ENCODE measurements at regions not wholly inside any gene's neighbourhood (a gene's known extent, or its start where the extent isn't known, plus 50 kb on each side); places are given as distances from the start of the nearest gene placed in this dataset.

DNA sequence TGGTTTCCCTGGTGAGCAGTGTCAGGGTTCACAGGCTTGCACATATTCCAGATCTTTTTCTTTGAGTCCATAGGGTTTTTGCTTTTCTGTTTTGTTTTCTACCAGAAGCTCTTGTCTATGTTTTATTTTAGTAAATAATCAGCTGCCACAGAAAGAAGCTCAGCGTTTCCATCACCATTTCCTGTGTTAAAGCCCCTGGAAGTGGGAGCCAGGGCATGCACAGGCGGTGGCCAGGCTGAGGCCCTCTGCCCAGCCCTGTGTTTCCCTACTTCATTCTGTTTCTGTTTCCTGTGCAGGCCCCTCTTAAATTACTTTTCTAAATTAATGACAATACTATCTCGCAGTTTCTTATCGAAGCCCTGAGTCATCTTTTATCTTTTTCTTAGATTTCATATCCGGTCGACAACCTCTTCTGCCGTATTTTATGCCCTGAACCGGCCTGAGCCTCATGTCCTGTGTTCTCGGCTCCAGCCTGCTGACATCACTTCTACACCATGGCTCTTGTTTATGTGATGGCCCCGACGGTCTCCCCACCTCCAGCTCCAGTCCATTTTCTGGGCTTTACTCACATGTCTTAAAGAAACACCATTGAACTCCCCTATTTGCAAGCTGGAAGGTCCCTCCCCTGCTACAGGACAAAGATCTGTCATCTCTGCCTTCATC, 442.2 kb downstream of the TCERG1L start:
- no peak for DNase-seq (ENCODE audit: low read depth)

GRCh38 chr10:130871406-130871805, 440.1 kb downstream of the TCERG1L start:
- DNase-seq (ENCODE audit: low read depth): no peak

DNA sequence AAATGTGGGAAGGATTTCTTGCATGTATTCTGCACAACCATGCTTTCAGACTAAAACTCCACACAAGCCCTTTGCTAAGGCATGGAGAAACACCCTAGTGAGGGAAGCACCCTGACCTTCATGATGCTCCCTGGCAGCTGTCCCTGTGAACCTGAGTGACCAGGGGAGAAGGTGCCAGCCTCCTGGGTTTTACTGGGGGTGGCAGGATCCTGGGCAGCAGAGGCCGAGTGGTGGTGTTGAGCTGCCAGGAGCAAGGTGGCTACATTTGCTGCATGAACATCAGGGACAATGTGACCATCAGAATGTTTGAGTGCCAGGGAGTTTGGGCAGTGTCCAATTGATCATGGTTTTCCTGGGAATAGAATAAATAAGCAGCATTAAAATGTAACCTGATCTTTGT, 437.9 kb downstream of the TCERG1L start:
- no peak for DNase-seq (ENCODE audit: low read depth)

DNA sequence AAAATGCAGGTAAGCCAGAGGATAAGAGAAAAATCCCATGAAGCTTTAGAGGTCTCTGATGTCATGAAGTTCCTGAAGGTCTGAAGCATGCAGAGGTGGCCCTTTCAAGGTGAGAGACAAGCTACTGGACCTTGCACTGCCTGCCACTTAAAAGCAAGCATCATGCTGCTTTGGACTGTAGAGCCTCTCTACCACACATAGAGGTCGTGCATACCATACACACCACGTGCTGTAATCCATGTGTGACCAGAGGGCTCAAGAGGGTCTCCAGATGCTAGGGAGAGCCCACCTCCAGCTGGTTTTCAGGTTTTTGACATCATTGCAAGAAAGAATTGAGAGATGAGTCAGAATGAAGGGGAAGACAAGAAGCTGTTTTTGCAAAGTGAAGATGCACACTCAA, 436.4 kb downstream of the TCERG1L start:
- no peak for DNase-seq (ENCODE audit: low read depth)

- DNase-seq (ENCODE audit: low read depth): no peak
Measured at GRCh38 chr10:130875897-130876472, 435.5 kb downstream of the TCERG1L start.

GRCh38 chr10:130877126-130877525, 434.4 kb downstream of the TCERG1L start:
- DNase-seq (ENCODE audit: low read depth): no peak

- DNase-seq (ENCODE audit: low read depth): no peak
Measured at GRCh38 chr10:130878131-130878530, 433.4 kb downstream of the TCERG1L start.

- DNase-seq (ENCODE audit: low read depth): no peak
Measured at GRCh38 chr10:130882906-130883305, 428.6 kb downstream of the TCERG1L start.

DNA sequence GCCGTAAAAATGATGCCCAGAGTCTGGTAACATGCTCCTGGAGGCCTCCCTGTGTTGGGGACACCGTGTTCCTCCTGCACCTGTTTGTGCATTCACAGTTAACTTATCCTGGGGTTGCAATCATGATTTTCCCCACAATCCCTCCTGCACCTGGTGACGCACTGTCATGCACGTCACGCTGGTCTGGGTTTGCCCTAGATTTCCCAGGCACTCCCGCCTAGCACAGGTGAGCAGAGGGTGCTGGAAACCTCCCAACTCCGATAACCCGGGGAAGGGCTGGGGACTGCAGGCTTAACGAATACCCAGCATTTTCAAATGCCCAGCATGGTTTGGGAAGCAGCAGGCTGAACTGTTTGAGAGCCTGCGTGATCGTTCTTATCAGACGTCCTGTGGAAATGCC, 427.1 kb downstream of the TCERG1L start:
- DNase-seq (ENCODE audit: low read depth): no peak

- DNase-seq (ENCODE audit: low read depth): no peak
Measured at GRCh38 chr10:130885021-130885655, 426.4 kb downstream of the TCERG1L start.

DNA sequence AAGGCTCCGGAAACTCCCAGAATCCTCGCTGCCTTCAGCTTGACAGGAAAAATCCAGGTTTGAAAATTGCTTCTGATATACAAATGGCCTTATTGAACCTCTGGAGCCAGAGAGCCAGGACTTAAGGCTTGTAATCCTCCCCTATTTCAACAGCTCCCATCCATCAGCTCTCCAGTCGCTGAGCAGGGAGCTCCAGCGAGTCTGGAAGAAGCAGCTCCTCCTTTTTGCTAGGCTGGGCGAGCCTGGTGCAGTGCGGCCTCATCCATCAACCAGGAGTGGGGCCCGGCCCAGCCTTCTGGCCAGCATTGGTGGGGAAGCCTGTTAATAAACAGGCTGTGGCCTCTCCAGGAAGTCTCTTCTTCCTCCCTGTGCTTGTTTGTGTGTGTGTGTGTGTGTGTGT, 424.4 kb downstream of the TCERG1L start:
- DNase-seq (ENCODE audit: low read depth): no peak

GRCh38 chr10:130888493-130888892, 423.0 kb downstream of the TCERG1L start:
- DNase-seq (ENCODE audit: low read depth): no peak

DNA sequence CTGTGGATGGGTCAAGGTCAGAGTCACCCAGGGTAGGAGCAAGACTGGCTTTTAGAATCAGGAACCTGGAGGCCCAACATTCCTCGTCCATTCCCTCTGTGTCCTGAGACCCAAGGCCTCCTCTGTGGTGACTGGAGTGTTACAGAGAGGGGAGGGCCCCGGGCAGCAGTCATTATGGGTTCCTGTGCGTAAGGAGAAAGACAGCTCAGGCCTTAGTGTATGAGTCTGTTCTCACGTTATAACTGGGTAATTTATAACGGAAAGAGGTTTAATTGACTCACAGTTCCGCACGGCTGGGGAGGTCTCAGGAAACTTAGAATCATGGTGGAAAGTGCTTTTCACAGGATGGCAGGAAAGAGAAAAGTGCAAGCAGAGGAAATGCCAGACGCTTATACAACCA, 422.3 kb downstream of the TCERG1L start:
- no peak for DNase-seq (ENCODE audit: low read depth)

- no peak for DNase-seq (ENCODE audit: low read depth)
Measured at GRCh38 chr10:130889780-130890179, 421.7 kb downstream of the TCERG1L start.

DNA sequence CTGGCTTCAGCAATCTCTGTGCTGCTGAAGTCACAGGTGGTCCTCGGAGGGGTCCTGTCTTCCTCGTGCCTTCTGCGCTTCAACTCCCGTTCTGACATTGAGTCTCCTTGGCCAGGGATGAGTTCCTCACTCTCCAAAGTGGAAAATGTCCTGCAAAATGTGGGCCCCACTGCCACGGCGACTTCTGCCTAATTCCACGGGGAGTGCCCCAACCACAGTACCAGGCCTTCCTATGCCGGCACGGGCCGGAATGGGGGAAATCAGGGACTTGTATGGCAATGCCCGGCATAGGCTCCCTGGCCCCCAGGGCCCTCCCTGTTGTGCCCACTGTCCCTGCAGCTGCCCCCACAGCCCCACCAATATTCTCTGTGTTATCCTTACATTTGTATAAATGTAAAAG, 420.5 kb downstream of the TCERG1L start:
- no peak for DNase-seq (ENCODE audit: low read depth)

- no peak for DNase-seq (ENCODE audit: low read depth)
Measured at GRCh38 chr10:130894471-130894870, 417.1 kb downstream of the TCERG1L start.

DNA sequence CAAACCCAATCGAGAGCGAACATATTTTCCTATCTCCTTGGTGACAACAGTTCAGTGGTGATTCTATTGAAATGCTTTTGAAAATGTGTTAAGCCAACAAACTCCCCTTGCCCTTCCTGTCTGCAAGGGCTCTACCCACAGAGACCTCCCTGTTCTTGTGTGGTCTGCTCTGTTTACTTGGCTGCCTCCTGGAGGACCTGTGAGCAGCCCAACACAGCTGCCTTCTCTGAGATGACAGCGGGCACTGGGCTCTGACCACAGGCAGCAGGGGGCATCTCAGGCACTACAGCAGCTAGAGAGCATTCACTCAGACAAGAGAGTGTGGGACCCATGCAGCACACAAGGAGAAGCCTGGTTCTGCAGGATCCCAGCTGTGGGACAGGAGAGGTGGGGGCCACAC, 416.4 kb downstream of the TCERG1L start:
- DNase-seq (ENCODE audit: low read depth): no peak

GRCh38 chr10:130897815-130898214, 413.7 kb downstream of the TCERG1L start:
- no peak for DNase-seq (ENCODE audit: low read depth)

DNA sequence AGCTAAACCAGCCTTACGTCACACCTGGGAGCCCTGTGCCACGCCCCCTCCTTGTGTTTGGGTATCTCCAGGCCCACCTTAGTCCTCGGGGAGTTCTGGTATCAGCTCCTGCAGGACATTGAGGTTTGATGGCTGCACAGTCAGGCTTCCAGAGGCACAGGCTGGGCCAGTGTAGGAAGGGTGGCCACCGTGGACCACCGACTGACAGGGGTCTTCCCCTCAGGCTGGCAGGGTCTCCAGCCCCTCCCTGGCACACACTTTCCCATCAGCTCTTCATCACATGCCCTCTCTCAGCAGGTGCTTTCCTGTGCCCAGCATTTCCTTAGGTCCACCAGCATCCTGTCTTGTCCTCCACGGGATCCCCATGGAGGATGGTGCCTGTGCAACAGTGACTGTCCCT, 413.1 kb downstream of the TCERG1L start:
- no peak for DNase-seq (ENCODE audit: low read depth)

- DNase-seq (ENCODE audit: low read depth): no peak
Measured at GRCh38 chr10:130899856-130900255, 411.7 kb downstream of the TCERG1L start.

- DNase-seq (ENCODE audit: low read depth): no peak
Measured at GRCh38 chr10:130900441-130901160, 410.9 kb downstream of the TCERG1L start.

- no peak for DNase-seq (ENCODE audit: low read depth)
Measured at GRCh38 chr10:130901311-130902165, 410.0 kb downstream of the TCERG1L start.
